Activated CD8-positive, alpha-beta memory T cell treated with anti-CD3 and anti-CD28 coated beads for 36 hours (primary cell): ENCODE measurements at regions not wholly inside any gene's neighbourhood (a gene's known extent, or its start where the extent isn't known, plus 50 kb on each side); places are given as distances from the start of the nearest gene placed in this dataset.

Experiments used
- CTCF ChIA-PET: fragments of 350-600 bp; sonication (Branson Sonifier 250); formaldehyde crosslinking; loops from one replicate; lab custom pipeline; 2021; ENCODE audit warnings: antibody characterized with exemption; lab: Charles Lee
- POLR2A ChIA-PET: fragments of 350-600 bp; sonication (Branson Sonifier 250); formaldehyde crosslinking; loops from one replicate; lab custom pipeline; 2021; ENCODE audit warnings: antibody characterized with exemption; lab: Charles Lee

DNA sequence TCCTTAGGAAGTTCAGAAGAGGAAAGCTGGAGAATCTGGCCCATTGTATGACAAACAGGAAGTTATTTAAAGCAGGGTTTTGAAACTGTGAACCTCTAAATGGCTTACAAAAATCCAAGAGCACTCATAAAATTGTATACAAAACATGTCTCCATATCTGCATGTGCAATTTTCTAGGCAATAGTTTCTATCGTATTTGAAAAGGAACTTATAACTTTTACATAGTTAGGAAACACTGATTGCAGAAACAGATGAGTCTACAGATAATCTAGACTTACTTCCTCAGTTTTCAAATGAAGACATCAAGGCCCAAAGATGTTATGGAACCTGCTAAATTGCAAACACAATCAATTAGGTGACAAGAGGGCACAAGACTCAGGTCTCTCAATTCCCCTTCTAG is 53.3 kb upstream of the ETV6 start:
- POLR2A ChIA-PET = no interaction called here
- CTCF ChIA-PET = interaction anchor here (1.7 kb wide), 1 partner anchor 15 kb away, joined by 6 read pairs; no protein-coding TSS in a partner anchor

- CTCF ChIA-PET = no interaction called here
Measured at GRCh38 chr12:11598900-11599299, 50.6 kb upstream of the ETV6 start.

More at GRCh38 chr12:11598900-11599299, 50.6 kb upstream of the ETV6 start:
- POLR2A ChIA-PET = no interaction called here
